Testis (tissue), 2 donors: ENCODE measurements at regions not wholly inside any gene's neighbourhood (a gene's known extent, or its start where the extent isn't known, plus 50 kb on each side); places are given as distances from the start of the nearest gene placed in this dataset.

ENCODE experiments used
- CTCF ChIP-seq, 3 experiments: fragments of 450-650 bp in 2 of 3; fragments of 200-600 bp in 1 of 3; sonication (generic) in 1 of 3; IDR thresholded peaks; one replicate each; pipeline ENCODE4 v1.5.1; 2016 to 2019; ENCODE audit warnings: antibody characterized with exemption in 3 of 3, mild to moderate bottlenecking in 2 of 3, moderate library complexity in 1 of 3
- POLR2A ChIP-seq: fragments of 450-650 bp; IDR thresholded peaks from one replicate; pipeline ENCODE4 v1.6.1; 2017; ENCODE audit warnings: antibody characterized with exemption, mild to moderate bottlenecking, moderate library complexity

GRCh38 chr4:66750273-66750672 is 795.0 kb downstream of the CENPC start:
- no peak for TF ChIP-seq POLR2A
- no peak for TF ChIP-seq CTCF (IDR thresholded peaks at IDR 0.05)
